ENCODE measurements at regions not wholly inside any gene's neighbourhood (a gene's known extent, or its start where the extent isn't known, plus 50 kb on each side); places are given as distances from the start of the nearest gene placed in this dataset.
A peak's percentile ranks its signal among the peaks of the same experiment; 100 is the strongest.

DNA sequence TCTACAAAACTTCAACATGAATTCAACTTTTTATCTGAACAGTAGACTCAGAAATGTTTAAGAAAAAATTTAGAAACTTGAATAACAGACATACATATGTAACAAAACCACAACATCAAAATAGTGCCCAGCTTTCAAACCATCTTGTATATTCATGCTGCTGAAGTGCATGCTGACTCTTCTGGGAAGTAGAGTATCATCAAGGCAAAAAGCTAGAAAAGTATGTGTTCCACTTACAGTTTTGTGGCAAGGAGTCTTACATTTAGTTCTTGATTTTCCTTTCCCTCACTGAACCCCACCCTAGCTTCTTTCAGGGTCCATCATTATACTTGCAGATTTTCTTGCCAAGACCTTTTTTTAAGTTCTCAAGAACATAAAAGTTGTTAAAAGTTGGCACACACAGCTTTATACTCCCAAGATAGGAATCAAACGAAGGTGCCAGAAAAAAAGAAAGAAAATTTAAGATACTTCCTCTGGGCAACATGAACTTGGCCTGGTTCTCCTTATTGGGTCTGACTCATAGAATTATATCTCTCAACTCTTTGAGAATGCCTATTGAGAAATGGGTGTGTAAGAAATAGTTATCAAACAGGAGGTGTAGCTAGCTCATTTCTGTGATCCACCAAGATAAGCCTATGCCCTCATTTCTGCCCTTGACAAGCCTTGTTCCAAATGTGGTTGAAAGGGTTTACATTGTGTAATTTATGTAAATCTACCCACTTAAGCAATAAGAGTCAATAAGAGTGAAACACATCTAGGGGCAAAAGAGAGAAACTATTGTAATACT lies 667.6 kb upstream of the ACVR2A start:
- TF ChIP-seq, protein P1, sequence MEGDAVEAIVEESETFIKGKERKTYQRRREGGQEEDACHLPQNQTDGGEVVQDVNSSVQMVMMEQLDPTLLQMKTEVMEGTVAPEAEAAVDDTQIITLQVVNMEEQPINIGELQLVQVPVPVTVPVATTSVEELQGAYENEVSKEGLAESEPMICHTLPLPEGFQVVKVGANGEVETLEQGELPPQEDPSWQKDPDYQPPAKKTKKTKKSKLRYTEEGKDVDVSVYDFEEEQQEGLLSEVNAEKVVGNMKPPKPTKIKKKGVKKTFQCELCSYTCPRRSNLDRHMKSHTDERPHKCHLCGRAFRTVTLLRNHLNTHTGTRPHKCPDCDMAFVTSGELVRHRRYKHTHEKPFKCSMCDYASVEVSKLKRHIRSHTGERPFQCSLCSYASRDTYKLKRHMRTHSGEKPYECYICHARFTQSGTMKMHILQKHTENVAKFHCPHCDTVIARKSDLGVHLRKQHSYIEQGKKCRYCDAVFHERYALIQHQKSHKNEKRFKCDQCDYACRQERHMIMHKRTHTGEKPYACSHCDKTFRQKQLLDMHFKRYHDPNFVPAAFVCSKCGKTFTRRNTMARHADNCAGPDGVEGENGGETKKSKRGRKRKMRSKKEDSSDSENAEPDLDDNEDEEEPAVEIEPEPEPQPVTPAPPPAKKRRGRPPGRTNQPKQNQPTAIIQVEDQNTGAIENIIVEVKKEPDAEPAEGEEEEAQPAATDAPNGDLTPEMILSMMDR (conservative IDR thresholded peaks at IDR 0.05; ENCODE audit: low read length): no peak
- H3K4me3 ChIP-seq (ENCODE audit: low read length): no peak overlapping the region
- DNase-seq (ENCODE audit: low read depth): peak; percentile 29

DNA sequence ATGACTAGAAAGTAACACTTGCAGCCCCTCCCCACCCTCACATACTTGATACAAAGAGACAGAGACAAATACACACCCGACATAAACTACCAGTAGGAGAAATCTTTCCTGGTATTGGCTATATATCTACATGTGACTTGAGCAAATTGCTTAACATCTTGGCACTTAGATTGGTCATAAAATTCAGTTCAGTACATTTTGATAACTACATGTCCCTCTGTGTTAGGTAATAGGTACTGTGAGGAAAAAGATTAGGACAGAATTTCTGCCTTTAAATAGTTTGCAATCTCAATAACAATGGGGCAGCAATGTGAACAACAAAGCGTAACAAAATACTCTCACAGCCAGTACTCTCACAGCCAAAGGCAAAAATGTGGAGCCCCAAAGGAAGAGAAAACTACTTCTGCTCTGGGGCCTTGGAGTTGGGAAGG lies 670.0 kb upstream of the ACVR2A start:
- TF ChIP-seq, protein P1 (conservative IDR thresholded peaks at IDR 0.05; ENCODE audit: low read length): no peak
- no peak for DNase-seq (ENCODE audit: low read depth)
- H3K4me3 ChIP-seq (ENCODE audit: low read length): no peak overlapping the region

DNA sequence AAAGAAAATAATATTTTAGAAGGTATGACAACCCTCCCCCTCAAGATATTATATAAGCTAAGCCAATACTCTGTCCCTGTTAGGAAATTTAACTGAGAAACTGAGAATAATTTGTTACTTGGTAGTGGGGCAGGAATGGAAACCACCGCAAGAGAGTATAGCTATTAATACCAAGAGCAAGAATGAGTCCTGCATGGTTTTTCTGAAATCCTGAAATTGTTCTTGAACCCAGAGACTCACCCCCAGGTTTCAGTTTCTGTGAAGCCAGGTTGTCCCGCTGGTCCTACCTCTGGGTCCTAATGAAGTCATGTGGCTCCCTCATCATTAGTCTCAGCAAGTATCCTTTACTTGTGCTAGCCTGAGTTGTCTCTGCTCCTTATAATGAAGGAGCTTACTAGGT lies 671.0 kb upstream of the ACVR2A start:
- DNase-seq (ENCODE audit: low read depth): no peak
- TF ChIP-seq, protein P1 (conservative IDR thresholded peaks at IDR 0.05; ENCODE audit: low read length): no peak
- H3K4me3 ChIP-seq (ENCODE audit: low read length): no peak overlapping the region

DNA sequence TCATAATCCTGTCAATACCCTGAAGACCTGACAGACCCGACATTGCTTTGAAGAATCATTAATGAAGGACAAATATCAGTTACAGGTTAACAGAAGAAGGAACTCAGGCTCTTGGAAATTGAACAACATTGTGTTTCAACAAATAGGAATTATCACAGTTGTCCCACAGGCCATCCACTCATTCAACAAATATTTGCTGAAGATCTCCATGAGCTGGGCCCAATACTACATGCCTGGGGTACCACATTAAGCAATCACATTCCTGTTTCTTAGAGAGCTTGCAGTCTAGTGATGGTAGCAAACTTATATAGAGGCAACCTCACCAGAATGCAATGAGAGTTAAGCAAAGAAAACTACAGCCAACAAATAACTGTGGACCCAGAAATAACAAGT lies 671.6 kb upstream of the ACVR2A start:
- TF ChIP-seq, protein P1 (conservative IDR thresholded peaks at IDR 0.05; ENCODE audit: low read length): no peak
- H3K4me3 ChIP-seq (ENCODE audit: low read length): no peak overlapping the region
- DNase-seq (ENCODE audit: low read depth): peak; percentile 85

DNA sequence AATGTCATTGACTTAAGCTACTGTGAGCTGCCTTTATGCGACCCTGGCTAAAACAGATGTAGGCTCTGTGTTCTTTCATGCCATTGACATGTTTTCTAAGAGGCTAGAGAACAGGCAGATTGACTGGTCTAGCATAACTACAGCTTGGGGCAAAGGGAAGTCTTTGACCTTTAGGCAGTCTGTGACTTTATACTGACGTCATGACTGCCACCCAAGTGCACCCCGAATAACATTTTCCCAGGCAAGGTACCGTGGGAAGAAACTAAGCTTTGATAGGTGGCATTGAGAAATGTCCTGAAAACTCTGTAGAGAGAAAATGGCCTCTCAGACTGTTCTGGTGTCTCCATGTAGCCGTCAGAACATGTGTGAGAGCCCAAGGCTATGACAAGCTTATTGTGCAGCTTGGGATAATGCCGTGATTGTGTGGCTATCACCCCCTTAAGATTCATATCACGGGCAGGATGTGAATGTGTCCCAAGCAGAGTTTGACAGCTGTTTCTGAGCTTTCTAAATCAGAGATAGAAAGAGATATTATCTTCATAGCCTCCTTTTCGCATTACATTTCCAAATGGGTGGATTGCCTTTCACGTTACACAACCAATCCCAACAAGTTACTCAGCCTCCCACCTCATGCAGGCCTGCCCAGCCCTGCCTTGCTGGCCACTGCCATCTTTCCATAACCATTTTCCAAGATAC lies 672.2 kb upstream of the ACVR2A start:
- DNase-seq (ENCODE audit: low read depth): no peak
- no peak overlapping the region for H3K4me3 ChIP-seq (ENCODE audit: low read length)
- TF ChIP-seq, protein P1 (conservative IDR thresholded peaks at IDR 0.05; ENCODE audit: low read length): no peak

DNA sequence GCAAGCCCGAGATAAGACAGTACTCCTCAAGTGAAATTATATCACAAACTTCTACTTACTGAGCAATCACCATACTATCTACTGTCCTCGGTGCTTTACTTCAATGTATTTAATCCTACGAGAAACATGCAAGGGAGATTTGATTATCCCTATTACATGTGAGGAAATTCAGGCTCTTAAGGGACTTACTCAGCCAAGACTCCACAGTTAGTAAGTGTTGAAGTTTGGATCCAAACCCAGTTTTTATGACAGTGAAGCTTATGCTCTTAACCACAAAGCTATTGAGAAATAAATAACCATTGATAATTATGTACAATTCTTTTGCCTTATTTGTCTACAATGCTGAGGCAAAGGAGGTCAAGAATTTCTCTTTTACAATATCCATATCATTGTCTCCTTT lies 672.9 kb upstream of the ACVR2A start:
- H3K4me3 ChIP-seq (ENCODE audit: low read length): no peak overlapping the region
- TF ChIP-seq, protein P1 (conservative IDR thresholded peaks at IDR 0.05; ENCODE audit: low read length): no peak

DNA sequence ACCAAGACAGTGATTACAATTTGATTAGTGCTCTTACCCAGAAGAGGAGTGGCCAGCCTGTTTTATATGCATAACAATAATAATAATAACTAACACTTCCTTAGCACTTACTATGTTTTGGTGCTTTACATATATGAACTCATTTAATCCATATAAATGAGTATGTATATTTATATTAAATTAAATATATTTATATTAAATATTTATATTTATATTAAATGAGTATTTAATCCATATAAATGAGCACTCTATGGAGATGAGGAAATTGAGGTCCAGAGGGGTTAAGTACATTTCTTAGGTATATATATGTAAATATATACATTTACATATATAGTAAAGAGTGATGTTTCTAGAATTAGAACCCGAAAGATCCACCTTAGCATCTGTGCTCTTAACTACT lies 673.9 kb upstream of the ACVR2A start:
- DNase-seq (ENCODE audit: low read depth): no peak
- TF ChIP-seq, protein P1 (conservative IDR thresholded peaks at IDR 0.05; ENCODE audit: low read length): no peak
- no peak overlapping the region for H3K4me3 ChIP-seq (ENCODE audit: low read length)

More for the DNA sequence above, 672.9 kb upstream of the ACVR2A start:
- peak; percentile 81 for DNase-seq (ENCODE audit: low read depth)
